ENCODE measurements at regions not wholly inside any gene's neighbourhood (a gene's known extent, or its start where the extent isn't known, plus 50 kb on each side); places are given as distances from the start of the nearest gene placed in this dataset.

GRCh38 chr1:5595531-5596170 lies 396.6 kb downstream of the NPHP4 start:
- Mint-ChIP-seq H3K27me3 (ENCODE audit: low read depth in 3 of 3) (peaks cover 0 to 7% (median 3%) of the 10 kb centered on the region in 3 donors), H3K9me3 (peaks cover 4 to 14% (median 6%) of the 10 kb centered on the region in 7 donors), H3K4me1 (no peaks in the 10 kb centered on the region), H3K4me3 (no peak overlapping the region), H3K36me3 (no peaks in the 10 kb centered on the region), H3K27ac (no peak overlapping the region)
- no peak overlapping the region for H3K27ac ChIP-seq (ENCODE audit: low read depth in 1 of 2, low read length in 2 of 2)
- no peak for TF ChIP-seq CTCF (IDR thresholded peaks at IDR 0.05)
- H3K4me3 ChIP-seq (replicated peaks in 1 of 3; ENCODE audit: low read depth in 2 of 3, low read length in 3 of 3), result no peak overlapping the region
- H4K20me1 ChIP-seq (ENCODE audit: insufficient read depth, low read length), result no peaks in the 10 kb centered on the region
- H3K36me3 ChIP-seq (replicated peaks in 1 of 2; ENCODE audit: control insufficient read depth in 1 of 2, insufficient read depth in 2 of 2, low read length in 2 of 2), result no peaks in the 10 kb centered on the region
- no peaks in the 10 kb centered on the region for H3K4me1 ChIP-seq (ENCODE audit: control insufficient read depth in 1 of 2, insufficient read depth in 2 of 2, low read length in 2 of 2)
- intact Hi-C loops (cut with micrococcal nuclease), result no loop called here
- H3K27me3 ChIP-seq (ENCODE audit: control insufficient read depth in 2 of 2, insufficient read depth in 2 of 2, low read length in 2 of 2), result no peaks in the 10 kb centered on the region
- H3K9me3 ChIP-seq (replicated peaks in 1 of 2; ENCODE audit: control insufficient read depth in 1 of 2, insufficient read depth in 1 of 2, low read length in 2 of 2), result peaks cover 4 to 6% of the 10 kb centered on the region in 2 donors
- 98% methylated on average over 9 of the region's 17 CpGs for WGBS (ENCODE audit: insufficient coverage)
- no peak for DNase-seq
- no peak overlapping the region for H3K9ac ChIP-seq (ENCODE audit: insufficient read depth, low read length, poor library complexity, severe bottlenecking)
- no peak overlapping the region for H3K4me2 ChIP-seq (replicated peaks; ENCODE audit: extremely low read depth, low read length, poor library complexity, severe bottlenecking)
- no peak overlapping the region for H2AFZ ChIP-seq (ENCODE audit: insufficient read depth, low read depth, low read length, poor library complexity, severe bottlenecking)
- H3K79me2 ChIP-seq (ENCODE audit: insufficient read depth, low read length), result no peaks in the 10 kb centered on the region

- H3K27ac Mint-ChIP-seq, result no peak overlapping the region
- Histone ChIP-seq H3K4me1 (ENCODE audit: control insufficient read depth in 1 of 2, insufficient read depth in 2 of 2, low read length in 2 of 2) (no peaks in the 10 kb centered on the region), H3K4me3 (replicated peaks in 1 of 3; ENCODE audit: low read depth in 2 of 3, low read length in 3 of 3) (no peak overlapping the region), H3K9me3 (replicated peaks in 1 of 2; ENCODE audit: control insufficient read depth in 1 of 2, insufficient read depth in 1 of 2, low read length in 2 of 2) (peaks cover 4 to 9% of the 10 kb centered on the region in 2 donors), H3K79me2 (ENCODE audit: insufficient read depth, low read length) (no peaks in the 10 kb centered on the region), H3K27ac (ENCODE audit: low read depth in 1 of 2, low read length in 2 of 2) (no peak overlapping the region), H3K9ac (ENCODE audit: insufficient read depth, low read length, poor library complexity, severe bottlenecking) (no peak overlapping the region), H4K20me1 (ENCODE audit: insufficient read depth, low read length) (no peaks in the 10 kb centered on the region), H3K36me3 (replicated peaks in 1 of 2; ENCODE audit: control insufficient read depth in 1 of 2, insufficient read depth in 2 of 2, low read length in 2 of 2) (no peaks in the 10 kb centered on the region), H3K4me2 (replicated peaks; ENCODE audit: extremely low read depth, low read length, poor library complexity, severe bottlenecking) (no peak overlapping the region), H2AFZ (ENCODE audit: insufficient read depth, low read depth, low read length, poor library complexity, severe bottlenecking) (no peak overlapping the region), H3K27me3 (ENCODE audit: control insufficient read depth in 2 of 2, insufficient read depth in 2 of 2, low read length in 2 of 2) (no peaks in the 10 kb centered on the region)
- WGBS (ENCODE audit: insufficient coverage), result 90% methylated on average over 16 of the region's 18 CpGs
- H3K36me3 Mint-ChIP-seq, result no peaks in the 10 kb centered on the region
- peaks cover 1 to 7% (median 4%) of the 10 kb centered on the region in 3 donors for H3K27me3 Mint-ChIP-seq (ENCODE audit: low read depth in 3 of 3)
- no peak for TF ChIP-seq CTCF (IDR thresholded peaks at IDR 0.05)
- intact Hi-C loops (cut with micrococcal nuclease), result no loop called here
- peaks cover 4 to 15% (median 7%) of the 10 kb centered on the region in 7 donors for H3K9me3 Mint-ChIP-seq
- no peaks in the 10 kb centered on the region for H3K4me1 Mint-ChIP-seq
- DNase-seq, result no peak
- no peak overlapping the region for H3K4me3 Mint-ChIP-seq
These were observed 397.9 kb downstream of the NPHP4 start for GRCh38 chr1:5594056-5594956.
